IMR-90 (cell line): ENCODE measurements at regions not wholly inside any gene's neighbourhood (a gene's known extent, or its start where the extent isn't known, plus 50 kb on each side); places are given as distances from the start of the nearest gene placed in this dataset.

ENCODE experiments used
- ATAC-seq: fragments of 200-7000 bp; cut with Tn5 transposase; 2 replicates; pipeline ENCODE4 v1.9.1; 2020; ENCODE audit warnings: low read depth, mild to moderate bottlenecking, moderate library complexity
- BruUV-seq: library from RNA; stranded (reverse); fragments of 400-500 nt; replicated peaks from 2 replicates; lab custom pipeline; 2021; lab: Mats Ljungman, UMichigan
- CTCF ChIA-PET: fragments of 300-600 bp; formaldehyde crosslinking; extraction: SDS; loops from one replicate; lab custom pipeline; 2021; ENCODE audit warnings: antibody characterized with exemption; lab: Yijun Ruan, JAX
- POLR2A ChIA-PET: fragments of 300-600 bp; sonication (Branson Sonifier 250); formaldehyde crosslinking; loops from one replicate; lab custom pipeline; 2022; ENCODE audit warnings: antibody characterized with exemption; ENCODE audit not compliant: unreplicated experiment; lab: Charles Lee
- DNase-seq: peaks from one replicate; pipeline ENCODE4 v3.0.0; 2013
- H2AFZ ChIP-seq: replicated peaks from 2 replicates; pipeline ENCODE3; 2013; ENCODE audit warnings: low read length, mild to moderate bottlenecking; ENCODE audit not compliant: poor library complexity
- H2AK5ac ChIP-seq: 2 replicates; pipeline ENCODE4 v1.6.1; 2013; ENCODE audit warnings: low read depth, low read length, inconsistent platforms
- H2AK9ac ChIP-seq: replicated peaks from 2 replicates; pipeline ENCODE3; 2013; ENCODE audit warnings: mild to moderate bottlenecking, low read depth, low read length, moderate library complexity; ENCODE audit not compliant: poor library complexity
- H2BK120ac ChIP-seq: 2 replicates; pipeline ENCODE4 v1.6.1; 2013; ENCODE audit warnings: low read depth, low read length, inconsistent platforms
- H2BK15ac ChIP-seq: 3 replicates; pipeline ENCODE4 v1.6.1; 2013; ENCODE audit warnings: low read depth, low read length, inconsistent platforms
- H2BK20ac ChIP-seq: 2 replicates; pipeline ENCODE4 v1.6.1; 2013; ENCODE audit warnings: low read depth, mild to moderate bottlenecking, inconsistent platforms, low read length, moderate library complexity
- H2BK5ac ChIP-seq: 2 replicates; pipeline ENCODE4 v1.6.1; 2013; ENCODE audit warnings: mild to moderate bottlenecking, low read depth, low read length, inconsistent platforms; ENCODE audit not compliant: poor library complexity, severe bottlenecking
- H3K14ac ChIP-seq: replicated peaks from 2 replicates; pipeline ENCODE4 v1.6.1; 2013; ENCODE audit warnings: low read depth, low read length, inconsistent platforms
- H3K18ac ChIP-seq: 2 replicates; pipeline ENCODE4 v1.6.1; 2013; ENCODE audit warnings: low read depth, low read length, control low read depth
- H3K23ac ChIP-seq: 2 replicates; pipeline ENCODE4 v1.6.1; 2013; ENCODE audit warnings: low read depth, low read length, inconsistent platforms
- H3K27ac ChIP-seq: 2 replicates; pipeline ENCODE4 v1.5.1; 2013; ENCODE audit warnings: mild to moderate bottlenecking, control low read depth, low read length; ENCODE audit not compliant: insufficient read depth
- H3K27me3 ChIP-seq: 2 replicates; pipeline ENCODE4 v1.6.1; 2013; ENCODE audit warnings: low read length; ENCODE audit not compliant: control insufficient read depth, insufficient read depth
- H3K36me3 ChIP-seq: 2 replicates; pipeline ENCODE4 v1.6.1; 2013; ENCODE audit warnings: low read length, mixed read lengths; ENCODE audit not compliant: control insufficient read depth, insufficient read depth
- H3K4ac ChIP-seq: 2 replicates; pipeline ENCODE4 v1.6.1; 2013; ENCODE audit warnings: low read depth, low read length, inconsistent platforms
- H3K4me1 ChIP-seq: 2 replicates; pipeline ENCODE4 v1.6.1; 2013; ENCODE audit warnings: low read length, mixed read lengths; ENCODE audit not compliant: control insufficient read depth, insufficient read depth
- H3K4me2 ChIP-seq: 2 replicates; pipeline ENCODE4 v1.6.1; 2013; ENCODE audit warnings: low read depth, mild to moderate bottlenecking, control low read depth, low read length, moderate library complexity
- H3K4me3 ChIP-seq: 2 replicates; pipeline ENCODE4 v1.5.1; 2013; ENCODE audit warnings: low read depth, mild to moderate bottlenecking, control low read depth, low read length, moderate library complexity; ENCODE audit not compliant: insufficient read depth
- H3K56ac ChIP-seq: 2 replicates; pipeline ENCODE4 v1.6.1; 2013; ENCODE audit warnings: low read length, inconsistent platforms; ENCODE audit not compliant: insufficient read depth; ENCODE audit errors: extremely low read depth
- H3K79me1 ChIP-seq, 2 experiments: 2 replicates each; pipeline ENCODE4 v1.6.1; 2013; ENCODE audit warnings: low read length in 2 of 2, inconsistent platforms in 1 of 2, low read depth in 1 of 2
- H3K9ac ChIP-seq: 2 replicates; pipeline ENCODE4 v1.6.1; 2013; ENCODE audit warnings: low read depth, low read length, control low read depth
- H3K9me1 ChIP-seq: 2 replicates; pipeline ENCODE4 v1.6.1; 2013; ENCODE audit warnings: low read length, inconsistent platforms; ENCODE audit not compliant: insufficient read depth
- H3K9me3 ChIP-seq: 2 replicates; pipeline ENCODE4 v1.6.1; 2013; ENCODE audit warnings: low read length; ENCODE audit not compliant: control insufficient read depth, insufficient read depth
- H4K20me1 ChIP-seq: 2 replicates; pipeline ENCODE4 v1.6.1; 2013; ENCODE audit warnings: low read length, inconsistent platforms; ENCODE audit not compliant: insufficient read depth
- H4K5ac ChIP-seq: 2 replicates; pipeline ENCODE4 v1.6.1; 2013; ENCODE audit warnings: mild to moderate bottlenecking, low read depth, low read length, control low read depth
- H4K8ac ChIP-seq, 2 experiments: 2 replicates each; pipeline ENCODE4 v1.6.1; 2013; ENCODE audit warnings: low read depth in 2 of 2, low read length in 2 of 2, control low read depth in 1 of 2, inconsistent platforms in 1 of 2
- H4K91ac ChIP-seq: 2 replicates; pipeline ENCODE4 v1.6.1; 2013; ENCODE audit warnings: low read depth, low read length, inconsistent platforms; ENCODE audit not compliant: insufficient read depth
- CEBPB ChIP-seq: IDR thresholded peaks from 2 replicates; pipeline ENCODE4 v1.6.1; 2012; ENCODE audit warnings: low read depth, low read length, improper control_type of control experiment
- POLR2A ChIP-seq: IDR thresholded peaks from 2 replicates; pipeline ENCODE4 v1.6.1; 2012; ENCODE audit warnings: mild to moderate bottlenecking, low read depth, low read length
- WGBS, 2 experiments: methylation state at CpG; one replicate each; pipeline versions ENCODE4 v1.1.5 to v1.1.7; 2013; ENCODE audit warnings: missing lambda C conversion rate in 2 of 2; ENCODE audit not compliant: insufficient read length in 1 of 2; ENCODE audit errors: extremely low coverage in 2 of 2; 5-methylcytosine and 5-hydroxymethylcytosine counted together
- dilution Hi-C: fragments of 300-500 bp; cut with HindIII; formaldehyde crosslinking; loops from one replicate; pipeline ENCODE4 v1.14.3; 2018; ENCODE audit warnings: low sequenced_read_pairs; ENCODE audit not compliant: unreplicated experiment
- in situ Hi-C: fragments of 300-500 bp; cut with MboI; formaldehyde crosslinking; loops from 3 replicates; pipeline ENCODE4 v1.14.3; 2019; ENCODE audit warnings: low sequenced_read_pairs, inconsistent platforms, mixed read lengths
- intact Hi-C: fragments of 100-400 bp; cut with micrococcal nuclease; formaldehyde crosslinking; loops from 2 replicates; pipeline ENCODE4 v1.10.0; 2022

DNA sequence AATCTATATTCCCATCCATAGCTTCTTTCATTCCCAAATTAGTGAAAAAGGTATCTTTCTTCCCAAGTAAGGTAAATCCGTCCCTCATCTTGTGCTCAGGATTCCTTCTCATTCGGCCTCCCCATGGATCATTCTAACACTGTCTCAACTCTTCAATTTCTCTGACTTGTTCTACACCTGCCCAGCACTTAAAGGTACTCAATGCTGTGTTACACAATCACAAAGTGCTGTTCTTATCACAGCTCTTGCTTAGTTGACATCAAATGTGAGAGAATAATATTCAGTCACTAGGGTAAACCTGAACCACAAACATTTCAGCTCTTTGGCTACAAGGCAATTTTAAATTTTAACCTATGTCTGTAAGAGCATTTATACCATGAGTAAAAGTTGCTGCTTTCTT is 94.8 kb downstream of the DIRAS3 start:
- H2BK20ac ChIP-seq, result no peak overlapping the region
- H2AFZ ChIP-seq, result no peak overlapping the region
- H3K4me3 ChIP-seq, result no peak overlapping the region
- H3K14ac ChIP-seq, result no peak overlapping the region
- ChIA-PET CTCF (no interaction called here), POLR2A (no interaction called here)
- no peaks in the 10 kb centered on the region for H3K79me1 ChIP-seq
- no peak overlapping the region for H3K4me2 ChIP-seq
- no peak overlapping the region for H2AK9ac ChIP-seq
- TF ChIP-seq POLR2A (no peak), CEBPB (peak; percentile 12; the same call in 1 of the 2 replicates)
- H4K8ac ChIP-seq, result no peak overlapping the region
- no peak overlapping the region for H3K56ac ChIP-seq
- 0 out of 2 replicates have a peak, but pooled peaks cover 2% of the 10 kb centered on the region for H3K9me1 ChIP-seq
- H2BK15ac ChIP-seq, result no peak overlapping the region
- no peak overlapping the region for H3K23ac ChIP-seq
- H3K4ac ChIP-seq, result no peak overlapping the region
- no peak overlapping the region for H3K18ac ChIP-seq
- H3K9me3 ChIP-seq, result no peaks in the 10 kb centered on the region
- H4K91ac ChIP-seq, result no peak overlapping the region
- dilution Hi-C loops, result no loop called here
- no peak overlapping the region for H3K27ac ChIP-seq
- no peak overlapping the region for H2BK5ac ChIP-seq
- in situ Hi-C loops, result no loop called here
- H3K27me3 ChIP-seq, result no peaks in the 10 kb centered on the region
- no peak overlapping the region for H4K5ac ChIP-seq
- no peak overlapping the region for H2BK120ac ChIP-seq
- H4K20me1 ChIP-seq, result no peaks in the 10 kb centered on the region
- intact Hi-C loops, result no loop called here
- H3K4me1 ChIP-seq, result peaks cover 2% of the 10 kb centered on the region; the same call in 1 of the 2 replicates
- no peak for DNase-seq
- no peak overlapping the region for H3K9ac ChIP-seq
- BruUV-seq, result no TSS peak
- H2AK5ac ChIP-seq, result 0 out of 2 replicates have a peak overlapping the region, but pooled peaks have one; percentile 20
- ATAC-seq, result no peak
- WGBS, 2 experiments, result no CpG with 5 or more reads among the region's 2 CpGs
- no peaks in the 10 kb centered on the region for H3K36me3 ChIP-seq
